ENCODE measurements at regions not wholly inside any gene's neighbourhood (a gene's known extent, or its start where the extent isn't known, plus 50 kb on each side); places are given as distances from the start of the nearest gene placed in this dataset.

DNA sequence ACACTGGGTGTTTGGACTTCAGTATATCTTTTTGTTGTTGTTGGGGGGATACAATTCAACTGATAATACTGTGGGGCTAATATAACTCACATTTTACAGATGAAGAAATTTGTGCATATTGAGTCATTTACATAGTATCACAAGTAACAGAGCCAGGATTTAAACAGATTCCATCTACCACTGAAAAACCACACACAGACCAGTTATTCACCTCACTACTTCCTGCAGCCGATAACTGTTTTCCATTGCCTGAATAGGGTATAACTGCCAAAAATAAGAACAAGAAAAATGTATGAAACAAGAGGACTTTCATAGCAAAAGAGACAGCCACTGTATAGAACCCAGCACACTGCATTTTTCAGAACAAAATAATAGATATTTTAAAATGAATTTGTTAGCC lies 215.8 kb upstream of the CNTN6 start:
- H3K36me3 ChIP-seq = no peaks in the 10 kb centered on the region
- no peaks in the 10 kb centered on the region for H3K4me1 ChIP-seq
- intact Hi-C loops (cut with DNase I; ENCODE audit: low total_unique reads) = no loop called here
- H3K9me3 ChIP-seq = peaks cover 0 to 4% (median 0%) of the 10 kb centered on the region in 4 donors
- no peak for TF ChIP-seq EP300 (IDR thresholded peaks at IDR 0.05)
- no peak for TF ChIP-seq POLR2A (IDR thresholded peaks at IDR 0.05)
- no peak for TF ChIP-seq CTCF (IDR thresholded peaks at IDR 0.05)
- TF ChIP-seq POLR2AphosphoS5 (IDR thresholded peaks at IDR 0.05) = no peak
- no peaks in the 10 kb centered on the region for H3K27me3 ChIP-seq
- DNase-seq = no peak
- no peak overlapping the region for H3K4me3 ChIP-seq
- no peak overlapping the region for H3K27ac ChIP-seq
- 74 to 85% (median 82%) methylated on average over 1 of the region's 1 CpG for WGBS, 5 donors

DNA sequence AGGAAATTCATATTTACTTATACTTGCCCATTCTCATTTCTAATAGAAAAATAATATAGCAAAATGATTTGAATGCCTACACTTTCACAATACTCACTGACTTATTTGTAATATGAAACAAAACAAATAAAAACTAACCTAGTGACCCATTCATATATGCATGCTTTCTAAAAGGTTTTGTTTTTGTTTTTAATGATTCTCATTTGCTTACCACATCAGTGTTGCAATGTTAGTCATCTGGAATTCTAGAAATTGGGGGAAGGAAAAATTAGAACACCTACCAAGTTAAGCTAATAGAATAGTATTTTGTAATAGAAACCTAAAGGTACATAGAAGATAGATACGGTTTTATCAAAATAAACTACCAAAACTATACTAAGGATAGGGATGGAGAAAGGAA lies 214.1 kb upstream of the CNTN6 start:
- TF ChIP-seq POLR2AphosphoS5 (IDR thresholded peaks at IDR 0.05) (no peak), POLR2A (IDR thresholded peaks at IDR 0.05) (no peak), CTCF (IDR thresholded peaks at IDR 0.05) (no peak), EP300 (IDR thresholded peaks at IDR 0.05) (no peak)
- no peak overlapping the region for H3K27ac ChIP-seq
- no peaks in the 10 kb centered on the region for H3K36me3 ChIP-seq
- peaks cover 0 to 8% (median 0%) of the 10 kb centered on the region in 4 donors for H3K9me3 ChIP-seq
- WGBS, 5 donors = 81 to 91% (median 86%) methylated on average over 1 of the region's 1 CpG
- no peak overlapping the region for H3K4me3 ChIP-seq
- H3K4me1 ChIP-seq = no peaks in the 10 kb centered on the region
- no peaks in the 10 kb centered on the region for H3K27me3 ChIP-seq
- intact Hi-C loops (cut with DNase I; ENCODE audit: low total_unique reads) = no loop called here
- no peak for DNase-seq

DNA sequence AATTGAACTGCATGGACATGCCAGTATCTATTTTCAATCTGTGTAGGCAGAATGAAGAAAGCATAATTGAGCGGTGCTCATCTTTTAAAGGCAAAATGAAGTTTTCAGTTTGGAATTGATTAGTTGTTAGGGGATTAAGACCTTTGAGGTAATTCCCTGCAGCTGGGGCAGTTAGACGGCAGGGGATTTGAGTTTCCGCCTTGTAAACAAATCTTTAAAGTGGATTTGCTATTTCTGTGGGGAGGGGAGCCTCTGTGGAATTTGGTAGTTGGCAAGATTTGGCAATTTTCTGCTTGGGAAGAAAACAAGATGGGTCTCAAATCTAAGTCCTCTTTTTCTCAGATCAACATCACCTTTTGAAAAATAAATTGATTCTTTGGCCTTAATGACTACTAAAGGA lies 212.5 kb upstream of the CNTN6 start:
- TF ChIP-seq POLR2AphosphoS5 (IDR thresholded peaks at IDR 0.05) = no peak
- no peaks in the 10 kb centered on the region for H3K36me3 ChIP-seq
- WGBS, 5 donors = 56 to 64% (median 61%) methylated on average over 3 of the region's 3 CpGs

GRCh38 chr3:882533-882932 lies 210.3 kb upstream of the CNTN6 start:
- 48 to 69% (median 50%) methylated on average over 3 of the region's 3 CpGs for WGBS, 5 donors
- TF ChIP-seq EP300 (IDR thresholded peaks at IDR 0.05) (no peak), POLR2A (IDR thresholded peaks at IDR 0.05) (no peak), POLR2AphosphoS5 (IDR thresholded peaks at IDR 0.05) (no peak), CTCF (IDR thresholded peaks at IDR 0.05) (no peak)
- intact Hi-C loops (cut with DNase I; ENCODE audit: low total_unique reads) = no loop called here

More for the DNA sequence above, 212.5 kb upstream of the CNTN6 start:
- no peaks in the 10 kb centered on the region for H3K27me3 ChIP-seq
- no peak for DNase-seq
- no peak overlapping the region for H3K4me3 ChIP-seq
- H3K9me3 ChIP-seq = peaks cover 0 to 8% (median 0%) of the 10 kb centered on the region in 4 donors
- intact Hi-C loops (cut with DNase I; ENCODE audit: low total_unique reads) = no loop called here
- no peak overlapping the region for H3K27ac ChIP-seq
- H3K4me1 ChIP-seq = no peaks in the 10 kb centered on the region

DNA sequence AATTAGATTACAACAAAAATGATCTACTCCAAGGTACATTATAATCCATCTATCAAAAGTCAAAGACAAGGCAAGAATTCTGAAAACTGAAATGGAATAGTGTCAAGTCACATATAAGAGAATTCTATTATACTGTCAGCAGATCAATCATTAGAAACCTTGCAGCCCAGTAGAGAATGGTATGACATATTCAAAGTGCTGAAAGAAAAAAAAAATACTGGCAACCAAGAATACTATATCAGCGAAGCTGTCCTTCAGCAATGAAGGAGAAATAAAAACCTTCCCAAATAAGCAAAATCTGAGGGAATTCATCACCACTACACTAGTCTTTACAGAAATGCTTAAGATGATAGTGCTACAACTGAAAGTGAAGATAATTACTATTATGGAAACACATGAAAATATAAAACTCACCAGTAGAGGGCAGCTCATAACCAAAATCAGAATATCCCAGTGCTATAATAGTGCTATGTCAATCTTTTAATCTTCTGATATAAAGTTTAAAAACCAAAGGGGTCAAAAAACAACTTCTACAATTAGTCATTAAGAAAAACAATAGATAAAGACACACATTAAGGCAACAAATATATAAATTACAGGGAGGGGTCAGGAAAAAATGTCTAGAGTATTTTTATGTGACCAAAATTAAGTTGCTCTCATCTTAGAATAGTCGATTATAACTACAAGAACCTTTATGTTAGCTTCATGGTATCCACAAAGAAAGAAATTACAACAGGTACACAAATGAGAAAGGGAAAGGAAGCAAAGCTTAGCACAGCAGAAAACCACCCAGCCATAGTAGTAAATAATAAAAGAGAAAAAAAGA lies 190.7 kb upstream of the CNTN6 start:
- intact Hi-C loops (cut with DNase I; ENCODE audit: low total_unique reads) = no loop called here
- Histone ChIP-seq H3K36me3 (no peaks in the 10 kb centered on the region), H3K4me3 (no peak overlapping the region), H3K9me3 (peaks cover 0 to 34% (median 15%) of the 10 kb centered on the region in 4 donors), H3K27me3 (no peaks in the 10 kb centered on the region), H3K27ac (no peak overlapping the region), H3K4me1 (no peaks in the 10 kb centered on the region)
- TF ChIP-seq POLR2AphosphoS5 (IDR thresholded peaks at IDR 0.05) = no peak
- TF ChIP-seq EP300 (IDR thresholded peaks at IDR 0.05) = no peak
- TF ChIP-seq CTCF (IDR thresholded peaks at IDR 0.05) = no peak
- TF ChIP-seq POLR2A (IDR thresholded peaks at IDR 0.05) = no peak
- 40 to 55% (median 52%) methylated on average over 2 of the region's 2 CpGs for whole genome bisulfite sequencing, 5 donors
- no peak for DNase-seq

More at GRCh38 chr3:882533-882932, 210.3 kb upstream of the CNTN6 start:
- H3K36me3 ChIP-seq = no peaks in the 10 kb centered on the region
- no peaks in the 10 kb centered on the region for H3K27me3 ChIP-seq
- peaks cover 0 to 8% (median 0%) of the 10 kb centered on the region in 4 donors for H3K9me3 ChIP-seq
- no peak overlapping the region for H3K27ac ChIP-seq
- H3K4me3 ChIP-seq = no peak overlapping the region
- H3K4me1 ChIP-seq = no peaks in the 10 kb centered on the region
- DNase-seq = no peak
